GM06990 (cell line): ENCODE measurements at regions not wholly inside any gene's neighbourhood (a gene's known extent, or its start where the extent isn't known, plus 50 kb on each side); places are given as distances from the start of the nearest gene placed in this dataset.
A peak's percentile ranks its signal among the peaks of the same experiment; 100 is the strongest.
"Not testable (repeated sequence)": the region's sequence is repeated elsewhere in the genome, so short reads cannot be mapped to it uniquely, and the experiment has no call there.

Experiments
- DNase-seq: peaks from one replicate; pipeline ENCODE4 v3.0.0-alpha.2; 2011; ENCODE audit not compliant: insufficient read length; ENCODE audit errors: extremely low read depth
- H3K27me3 ChIP-seq: replicated peaks from 2 replicates; pipeline ENCODE4 v1.6.0; 2011; ENCODE audit warnings: low read length; ENCODE audit not compliant: control insufficient read depth, insufficient read depth
- H3K36me3 ChIP-seq: 2 replicates; pipeline ENCODE4 v1.5.1; 2011; ENCODE audit warnings: low read length; ENCODE audit not compliant: control insufficient read depth, insufficient read depth
- H3K4me3 ChIP-seq: replicated peaks from 2 replicates; pipeline ENCODE4 v1.5.1; 2011; ENCODE audit warnings: low read depth, mild to moderate bottlenecking, control low read depth, low read length
- TF ChIP-seq, protein P1 (sequence below): IDR thresholded peaks from 2 replicates; pipeline ENCODE4 v1.5.1; 2011; ENCODE audit warnings: low read length, control low read depth, mild to moderate bottlenecking, inconsistent platforms; ENCODE audit not compliant: insufficient read depth, poor library complexity, severe bottlenecking

DNA sequence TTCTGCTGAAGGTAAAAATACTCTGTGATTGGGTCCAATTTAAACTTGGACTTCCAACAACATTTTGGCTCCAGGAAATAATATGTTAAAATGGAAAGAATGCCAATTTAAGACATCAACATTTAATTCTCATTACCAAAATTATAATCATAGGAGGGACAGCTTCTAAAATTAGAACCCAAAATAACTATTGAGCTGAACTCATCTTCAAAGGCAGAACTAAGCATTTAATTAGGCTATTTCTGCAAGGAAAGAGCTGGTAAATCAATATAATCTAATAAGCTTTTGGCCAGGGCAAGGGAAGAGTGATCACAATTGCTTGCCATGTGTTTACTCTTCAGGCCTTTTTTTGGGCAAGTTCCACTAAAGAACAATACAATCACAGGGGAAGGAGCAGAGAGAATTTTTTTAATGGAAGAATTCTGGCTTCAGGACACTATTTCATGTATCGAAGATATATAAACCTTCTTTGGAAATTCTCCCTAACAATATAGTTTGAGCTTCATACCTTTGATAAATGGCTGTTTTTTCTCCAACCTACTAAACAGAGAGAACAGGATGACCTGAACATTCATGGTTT is 133.1 kb upstream of the PTBP2 start:
- no peaks in the 10 kb centered on the region for H3K27me3 ChIP-seq
- no peak for DNase-seq
- H3K36me3 ChIP-seq: no peaks in the 10 kb centered on the region
- H3K4me3 ChIP-seq: no peak overlapping the region
- TF ChIP-seq, protein P1, sequence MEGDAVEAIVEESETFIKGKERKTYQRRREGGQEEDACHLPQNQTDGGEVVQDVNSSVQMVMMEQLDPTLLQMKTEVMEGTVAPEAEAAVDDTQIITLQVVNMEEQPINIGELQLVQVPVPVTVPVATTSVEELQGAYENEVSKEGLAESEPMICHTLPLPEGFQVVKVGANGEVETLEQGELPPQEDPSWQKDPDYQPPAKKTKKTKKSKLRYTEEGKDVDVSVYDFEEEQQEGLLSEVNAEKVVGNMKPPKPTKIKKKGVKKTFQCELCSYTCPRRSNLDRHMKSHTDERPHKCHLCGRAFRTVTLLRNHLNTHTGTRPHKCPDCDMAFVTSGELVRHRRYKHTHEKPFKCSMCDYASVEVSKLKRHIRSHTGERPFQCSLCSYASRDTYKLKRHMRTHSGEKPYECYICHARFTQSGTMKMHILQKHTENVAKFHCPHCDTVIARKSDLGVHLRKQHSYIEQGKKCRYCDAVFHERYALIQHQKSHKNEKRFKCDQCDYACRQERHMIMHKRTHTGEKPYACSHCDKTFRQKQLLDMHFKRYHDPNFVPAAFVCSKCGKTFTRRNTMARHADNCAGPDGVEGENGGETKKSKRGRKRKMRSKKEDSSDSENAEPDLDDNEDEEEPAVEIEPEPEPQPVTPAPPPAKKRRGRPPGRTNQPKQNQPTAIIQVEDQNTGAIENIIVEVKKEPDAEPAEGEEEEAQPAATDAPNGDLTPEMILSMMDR: no peak

DNA sequence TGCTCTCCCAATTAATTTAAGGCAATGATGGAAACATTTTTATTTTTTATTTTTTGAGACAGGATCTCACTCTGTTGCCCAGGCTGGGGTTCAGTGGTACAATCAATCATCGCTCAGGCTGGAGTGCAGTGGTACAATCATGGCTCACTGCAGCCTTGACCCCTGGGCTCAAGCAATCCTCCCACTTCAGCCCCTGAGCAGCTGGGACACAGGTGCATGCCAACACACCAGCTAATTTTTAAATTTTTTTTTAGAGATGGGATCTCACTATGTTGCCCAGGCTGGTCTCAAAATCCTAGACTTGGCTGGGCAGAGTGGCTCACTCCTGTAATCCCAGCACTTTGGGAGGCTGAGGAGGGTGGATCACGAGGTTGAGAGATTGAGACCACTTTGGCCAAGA is 126.1 kb upstream of the PTBP2 start:
- H3K27me3 ChIP-seq, H3K36me3 ChIP-seq, H3K4me3 ChIP-seq, DNase-seq: not testable (repeated sequence)

DNA sequence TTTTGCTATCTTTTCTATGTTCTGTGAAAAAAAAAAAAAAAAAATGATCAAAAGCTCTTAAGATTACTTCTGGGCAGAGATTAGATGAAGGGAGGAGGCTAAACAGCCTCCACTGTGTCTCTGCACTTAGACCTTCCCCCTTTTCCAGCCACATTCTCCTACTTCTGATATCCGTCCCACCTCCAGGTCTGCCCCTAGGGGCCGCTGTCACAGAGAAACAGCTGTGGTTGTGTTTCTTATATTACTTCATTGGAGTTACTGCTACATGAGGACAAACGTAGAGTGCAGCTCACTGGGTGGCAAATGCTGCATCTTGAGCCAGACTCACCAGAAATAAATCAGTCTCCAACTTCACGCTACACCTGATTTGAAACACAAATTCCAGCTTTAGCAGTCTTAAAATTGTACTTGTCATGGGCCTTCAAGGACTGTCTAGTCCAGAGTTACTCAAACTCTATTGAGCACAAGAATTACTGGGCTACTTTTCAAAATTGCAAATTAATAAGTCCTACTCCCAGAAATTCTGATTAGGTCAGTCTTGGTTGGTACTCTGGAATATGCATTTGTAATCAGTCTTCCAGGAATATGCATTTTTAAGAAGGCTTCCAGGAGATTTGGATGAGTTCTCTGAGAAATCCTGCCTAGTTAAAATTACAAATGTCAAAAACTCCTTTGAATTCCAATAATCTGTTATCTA is 125.2 kb upstream of the PTBP2 start:
- H3K4me3 ChIP-seq: no peak overlapping the region
- no peak for DNase-seq
- no peaks in the 10 kb centered on the region for H3K36me3 ChIP-seq
- no peaks in the 10 kb centered on the region for H3K27me3 ChIP-seq
- TF ChIP-seq, protein P1: peak; percentile 63

DNA sequence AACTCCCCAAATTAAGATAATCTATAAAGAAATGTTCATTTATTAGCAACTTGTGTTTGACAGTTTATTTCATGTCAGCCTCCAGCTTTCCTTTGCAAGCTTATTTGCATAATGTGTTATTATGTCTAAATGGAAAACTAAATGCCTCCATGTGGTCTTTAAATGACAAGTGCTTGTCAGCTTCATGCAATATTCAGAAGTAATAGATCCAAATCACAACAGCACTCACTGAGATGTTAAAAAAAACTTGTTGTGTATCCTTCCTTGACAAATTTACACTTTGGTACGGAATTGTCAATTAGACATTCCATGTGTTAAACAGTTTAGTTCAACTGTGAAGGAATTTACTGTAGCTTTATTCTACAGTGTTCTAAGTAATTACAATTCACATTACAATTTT is 124.4 kb upstream of the PTBP2 start:
- Histone ChIP-seq H3K4me3 (no peak overlapping the region), H3K27me3 (no peaks in the 10 kb centered on the region), H3K36me3 (no peaks in the 10 kb centered on the region)
- TF ChIP-seq, protein P1: no peak
- DNase-seq: no peak

DNA sequence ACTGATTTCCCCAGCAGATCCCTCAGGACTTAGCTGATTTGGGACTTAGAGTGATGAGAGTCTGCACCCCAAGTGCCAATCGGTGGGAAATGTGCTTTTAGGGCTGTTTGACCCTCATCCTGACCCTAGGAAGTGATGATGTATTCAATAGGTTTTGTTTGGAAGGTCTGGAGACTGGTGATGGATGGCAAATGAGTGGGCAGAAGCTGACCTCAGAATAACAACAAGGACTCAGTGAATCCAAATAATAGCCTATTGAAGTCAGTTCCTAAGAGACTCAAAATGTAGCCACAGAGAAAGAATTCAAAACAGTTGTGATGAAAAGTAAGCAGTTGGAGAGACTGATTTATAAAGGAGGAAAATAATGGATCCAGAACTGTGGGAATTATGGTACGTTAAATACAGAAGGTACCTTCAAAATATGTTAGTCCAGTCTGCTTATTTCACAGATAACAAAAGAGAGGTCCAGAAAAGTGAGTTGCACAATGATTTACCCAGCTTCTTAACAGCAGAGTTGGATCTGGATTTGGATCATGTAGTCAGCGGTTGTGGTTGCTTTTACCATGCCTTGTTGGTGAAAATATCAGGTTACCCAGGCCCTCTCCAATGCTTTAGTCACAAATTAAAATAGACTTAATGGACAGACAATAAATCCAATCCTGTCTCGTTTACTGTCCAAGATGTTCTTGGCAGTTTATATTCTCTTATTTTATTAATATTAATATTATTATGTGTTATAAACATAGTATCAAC is 123.0 kb upstream of the PTBP2 start:
- no peak for DNase-seq
- Histone ChIP-seq H3K27me3 (no peaks in the 10 kb centered on the region), H3K4me3 (no peak overlapping the region), H3K36me3 (no peaks in the 10 kb centered on the region)
- TF ChIP-seq, protein P1: no peak

DNA sequence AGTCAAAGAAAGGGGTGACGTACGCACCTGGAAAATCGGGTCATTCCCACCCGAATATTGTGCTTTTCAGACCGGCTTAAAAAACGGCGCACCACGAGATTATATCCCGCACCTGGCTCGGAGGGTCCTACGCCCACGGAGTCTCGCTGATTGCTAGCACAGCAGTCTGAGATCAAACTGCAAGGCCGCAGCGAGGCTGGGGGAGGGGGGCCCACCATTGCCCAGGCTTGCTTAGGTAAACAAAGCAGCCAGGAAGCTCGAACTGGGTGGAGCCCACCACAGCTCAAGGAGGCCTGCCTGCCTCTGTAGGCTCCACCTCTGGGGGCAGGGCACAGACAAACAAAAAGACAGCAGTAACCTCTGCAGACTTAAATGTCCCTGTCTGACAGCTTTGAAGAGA is 117.0 kb upstream of the PTBP2 start:
- H3K36me3 ChIP-seq, H3K27me3 ChIP-seq, DNase-seq, H3K4me3 ChIP-seq: not testable (repeated sequence)

DNA sequence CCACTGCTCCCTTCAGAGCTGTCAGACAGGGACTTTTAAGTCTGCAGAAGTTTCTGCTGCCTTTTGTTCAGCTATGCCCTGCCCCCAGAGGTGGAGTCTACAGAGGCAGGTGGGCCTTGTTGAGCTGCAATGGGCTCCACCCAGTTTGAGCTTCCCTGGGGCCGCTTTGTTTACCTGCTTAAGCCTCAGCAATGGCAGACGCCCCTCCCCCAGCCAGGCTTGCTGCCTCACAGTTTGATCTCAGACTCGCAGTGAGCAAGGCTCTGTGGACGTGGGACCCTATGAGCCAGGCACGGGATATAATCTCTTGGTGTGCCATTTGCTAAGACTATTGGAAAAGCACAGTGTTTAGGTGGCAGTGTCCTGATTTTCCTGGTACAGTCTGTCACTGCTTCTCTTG is 104.2 kb upstream of the PTBP2 start:
- DNase-seq, H3K36me3 ChIP-seq, H3K4me3 ChIP-seq, H3K27me3 ChIP-seq: not testable (repeated sequence)
